GM19239 (cell line): ENCODE measurements at regions not wholly inside any gene's neighbourhood (a gene's known extent, or its start where the extent isn't known, plus 50 kb on each side); places are given as distances from the start of the nearest gene placed in this dataset.
A peak's percentile ranks its signal among the peaks of the same experiment; 100 is the strongest.

Experiments used
- DNase-seq: peaks from one replicate; pipeline ENCODE4 v3.0.0; 2011; ENCODE audit warnings: low spot score; ENCODE audit not compliant: insufficient read length
- FAIRE-seq: peaks from 2 replicates; lab custom pipeline; 2011; peaks lifted over from hg19 to GRCh38; lab: Jason Lieb, UNC

GRCh38 chr7:16975712-16976111 lies 93.9 kb upstream of the AGR3 start:
- DNase-seq = no peak
- peak; percentile 54 for FAIRE-seq

GRCh38 chr7:16978358-16979244 lies 96.8 kb upstream of the AGR3 start:
- no peak for FAIRE-seq

DNA sequence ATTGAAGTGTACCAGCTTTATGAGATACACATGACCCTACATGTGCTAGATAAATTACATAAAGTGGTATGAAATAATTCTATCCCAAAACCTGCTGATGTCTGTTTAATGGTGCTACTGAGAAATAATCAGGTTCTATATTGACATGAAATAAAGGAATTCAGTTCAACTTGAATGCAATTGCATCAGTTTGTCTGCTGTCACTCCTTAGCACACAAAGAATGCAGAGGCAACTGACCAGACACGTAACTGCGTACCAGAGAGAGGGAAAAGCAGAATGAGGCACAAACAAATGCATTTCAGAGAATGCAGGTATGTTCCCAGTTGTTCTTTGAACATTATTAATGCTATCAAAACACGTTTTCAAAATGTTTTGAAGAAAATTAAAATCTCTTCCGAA lies 98.8 kb upstream of the AGR3 start:
- FAIRE-seq = no peak
- no peak for DNase-seq

More at GRCh38 chr7:16978358-16979244, 96.8 kb upstream of the AGR3 start:
- no peak for DNase-seq

- FAIRE-seq (peak; percentile 79), DNase-seq (no peak)
These were observed 101.0 kb upstream of the AGR3 start for GRCh38 chr7:16982640-16983350.

DNA sequence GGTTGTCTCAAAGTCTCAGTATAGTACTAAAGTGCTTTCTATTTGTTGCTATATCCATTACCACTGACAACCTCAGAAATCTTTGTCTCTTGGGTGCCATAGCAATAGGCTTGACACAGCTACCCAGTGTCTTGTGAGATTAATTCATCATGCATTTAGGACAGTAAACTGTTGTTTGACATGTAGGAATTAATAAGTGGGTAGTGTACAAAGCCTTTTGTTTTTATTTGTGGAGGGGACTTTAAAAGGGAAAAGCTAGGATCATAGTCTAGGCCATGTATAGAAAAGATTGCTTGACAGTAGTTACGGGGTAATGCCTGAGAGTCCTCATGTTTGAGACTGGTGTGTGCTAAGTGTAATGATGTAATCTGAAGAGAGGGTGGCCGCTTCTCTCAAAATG lies 102.6 kb upstream of the AGR3 start:
- FAIRE-seq = peak; percentile 42
- DNase-seq = no peak

DNA sequence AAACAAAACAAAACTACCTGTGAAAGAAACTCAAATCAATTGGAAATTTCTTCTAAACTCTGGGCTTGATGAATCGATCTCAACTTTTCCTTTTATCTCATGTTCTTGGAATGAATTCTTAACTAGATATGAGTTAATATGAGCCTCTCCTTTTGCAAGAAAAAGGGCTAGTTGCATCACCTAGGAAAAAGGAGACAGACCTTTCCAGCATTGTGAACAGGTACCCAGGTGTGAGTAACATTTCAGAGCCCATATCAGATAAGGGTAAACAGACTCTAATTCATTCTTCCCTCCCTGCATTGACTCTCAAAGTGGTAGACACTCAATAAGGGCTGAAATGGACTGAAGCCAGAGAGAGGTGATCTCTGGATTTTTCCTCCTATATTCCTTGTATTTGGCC lies 103.8 kb upstream of the AGR3 start:
- DNase-seq (no peak), FAIRE-seq (no peak)

- DNase-seq = no peak
- FAIRE-seq = no peak
These were observed 105.0 kb upstream of the AGR3 start for GRCh38 chr7:16986755-16987154.

DNA sequence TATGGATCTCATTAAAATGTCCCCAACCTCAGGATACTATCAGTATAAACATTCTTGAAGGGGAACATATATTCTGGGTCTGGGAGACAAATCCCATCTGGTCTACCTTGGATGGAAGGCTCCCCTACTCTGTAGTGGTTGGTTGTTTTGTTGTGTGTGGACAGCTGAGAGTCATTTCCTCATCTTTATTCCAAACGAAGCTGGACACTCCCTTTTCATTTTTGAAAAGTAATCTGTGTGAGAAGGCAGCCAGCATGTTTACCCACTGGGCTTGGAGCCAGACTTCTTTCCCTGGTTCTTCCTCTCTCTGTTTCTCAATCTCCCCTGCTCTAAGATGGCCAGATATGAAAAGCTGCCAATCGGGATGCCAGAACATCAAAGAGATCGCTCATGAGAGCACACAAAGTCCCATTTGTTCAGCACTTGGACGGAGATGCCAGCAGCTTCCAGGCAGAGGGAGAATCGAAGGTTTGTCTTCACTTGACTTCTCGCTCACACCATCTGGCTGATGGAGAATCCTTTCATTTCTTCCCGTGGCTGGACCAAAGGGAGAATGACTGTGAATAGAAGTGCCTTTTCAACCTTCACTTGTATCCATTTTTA lies 108.1 kb upstream of the AGR3 start:
- FAIRE-seq = no peak
- DNase-seq = no peak

GRCh38 chr7:16991551-16991950 lies 109.8 kb upstream of the AGR3 start:
- FAIRE-seq (no peak), DNase-seq (no peak)

DNA sequence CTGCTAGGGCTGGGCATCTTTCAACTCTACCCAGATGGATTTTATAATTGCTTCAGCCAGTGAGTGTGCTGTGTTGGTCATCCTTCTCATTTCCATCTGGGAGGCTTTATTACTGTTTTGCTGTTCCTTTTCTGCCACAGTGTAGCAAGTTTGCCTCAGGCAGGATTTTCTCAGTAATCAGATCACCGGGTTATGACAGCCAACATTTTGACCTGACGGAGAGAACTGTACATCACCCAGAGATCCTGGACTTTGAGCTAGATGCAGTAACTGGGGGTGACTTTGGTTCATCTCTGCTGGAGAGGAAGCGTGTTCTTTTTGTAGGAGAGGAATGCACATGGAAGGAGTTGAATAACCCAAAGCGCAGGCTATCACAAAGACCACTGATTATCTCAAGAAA lies 111.8 kb upstream of the AGR3 start:
- no peak for DNase-seq
- no peak for FAIRE-seq

DNA sequence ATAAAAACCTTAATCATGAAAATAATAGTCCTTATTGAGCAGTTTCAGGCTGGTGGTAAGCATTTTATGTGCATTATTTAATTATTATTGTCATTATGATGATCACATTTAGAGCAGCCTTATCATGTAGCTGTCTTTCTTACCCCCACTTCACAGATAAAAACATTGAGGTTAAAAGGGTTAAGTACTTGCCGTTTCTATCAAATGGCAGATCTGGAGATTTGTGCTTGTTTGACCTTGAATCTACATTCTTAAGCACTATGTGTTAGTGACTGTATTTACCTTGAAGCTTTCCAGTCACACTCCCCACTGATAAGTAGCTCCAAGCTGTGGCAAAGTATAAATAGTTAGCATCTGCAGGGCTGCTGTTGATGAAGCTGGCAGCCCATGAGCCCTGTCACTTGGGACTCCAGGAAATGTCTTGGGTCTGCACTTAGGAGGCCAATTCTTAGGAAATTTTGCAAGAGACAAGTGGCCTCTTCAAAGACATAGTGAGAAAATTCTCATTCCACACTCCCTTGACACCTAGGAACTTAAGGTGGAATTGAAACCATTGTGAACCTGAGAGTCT lies 116.8 kb upstream of the AGR3 start:
- DNase-seq (no peak), FAIRE-seq (no peak)

- no peak for DNase-seq
- no peak for FAIRE-seq
These were observed 117.9 kb upstream of the AGR3 start for GRCh38 chr7:16999541-17000267.

GRCh38 chr7:17005271-17005670 lies 123.5 kb upstream of the AGR3 start:
- DNase-seq (no peak), FAIRE-seq (no peak)

DNA sequence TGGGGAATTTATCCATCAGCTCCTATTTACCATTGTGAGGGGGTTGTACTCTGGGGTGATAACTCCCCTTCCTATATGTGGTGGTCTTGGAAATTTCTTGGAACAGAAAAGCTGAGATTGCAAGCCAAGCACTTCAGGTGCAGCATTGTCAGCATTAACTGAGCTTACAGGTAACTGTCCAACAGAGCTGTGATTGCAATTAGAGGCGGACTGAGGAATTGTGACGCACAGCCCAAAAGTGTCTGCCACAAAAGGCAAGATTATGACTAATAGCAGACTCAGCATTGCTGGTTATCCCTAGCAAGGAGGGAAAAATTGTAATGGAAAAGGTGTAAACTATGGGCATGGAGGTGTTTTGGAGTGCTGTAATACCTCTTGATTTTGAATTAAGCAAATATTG lies 126.1 kb upstream of the AGR3 start:
- DNase-seq (no peak), FAIRE-seq (no peak)

DNA sequence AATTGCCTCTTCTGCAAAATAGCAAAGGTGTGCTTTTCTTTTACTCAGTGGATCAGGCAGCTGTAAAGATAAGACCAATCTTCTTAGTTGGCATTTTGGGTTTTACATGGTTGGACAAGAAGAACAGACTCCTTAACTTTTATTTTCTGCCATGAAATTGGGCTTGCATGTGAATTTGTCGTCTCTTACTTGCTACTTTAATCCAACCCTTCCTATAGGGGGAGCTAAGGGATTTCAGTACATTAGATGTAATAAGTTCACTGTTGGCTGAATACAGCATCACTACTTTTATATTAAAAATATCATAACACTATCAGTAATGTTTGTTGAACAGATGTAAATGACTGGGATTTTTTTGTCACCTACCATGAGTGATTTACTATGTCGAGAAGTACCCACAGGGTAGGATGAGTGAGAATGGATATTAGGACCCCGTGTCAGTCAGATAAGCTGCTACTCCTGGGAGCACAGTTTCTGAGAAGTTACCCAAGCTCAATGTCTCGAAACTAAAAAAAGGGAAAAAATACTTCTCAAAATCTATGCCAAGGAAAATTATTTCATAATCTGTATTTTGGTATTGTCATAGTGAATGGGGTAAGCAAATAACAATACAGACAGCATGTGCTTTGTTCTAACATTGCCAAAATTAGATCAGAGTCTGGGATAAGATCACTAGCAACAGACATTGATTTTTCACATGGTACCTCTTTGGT lies 127.4 kb upstream of the AGR3 start:
- DNase-seq (no peak), FAIRE-seq (no peak)

DNA sequence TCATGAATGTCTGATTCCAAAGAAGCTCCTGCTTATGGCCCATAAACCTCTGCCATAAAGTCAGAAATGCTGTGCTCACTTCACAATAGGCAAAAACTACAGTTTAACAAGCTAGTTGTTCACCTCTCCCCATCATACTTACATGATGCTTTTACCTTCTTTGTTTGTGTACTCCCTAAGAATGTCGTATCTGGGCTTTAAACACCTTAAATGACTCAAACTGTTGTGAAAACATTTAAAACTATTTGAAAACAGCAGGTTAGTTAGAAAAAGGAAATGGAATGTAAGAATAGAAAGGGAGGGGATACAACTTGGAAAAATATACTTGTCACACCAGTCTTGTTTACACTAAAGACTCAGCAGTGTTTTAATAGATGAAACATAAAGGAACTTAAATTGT lies 128.2 kb upstream of the AGR3 start:
- DNase-seq = no peak
- FAIRE-seq = no peak

DNA sequence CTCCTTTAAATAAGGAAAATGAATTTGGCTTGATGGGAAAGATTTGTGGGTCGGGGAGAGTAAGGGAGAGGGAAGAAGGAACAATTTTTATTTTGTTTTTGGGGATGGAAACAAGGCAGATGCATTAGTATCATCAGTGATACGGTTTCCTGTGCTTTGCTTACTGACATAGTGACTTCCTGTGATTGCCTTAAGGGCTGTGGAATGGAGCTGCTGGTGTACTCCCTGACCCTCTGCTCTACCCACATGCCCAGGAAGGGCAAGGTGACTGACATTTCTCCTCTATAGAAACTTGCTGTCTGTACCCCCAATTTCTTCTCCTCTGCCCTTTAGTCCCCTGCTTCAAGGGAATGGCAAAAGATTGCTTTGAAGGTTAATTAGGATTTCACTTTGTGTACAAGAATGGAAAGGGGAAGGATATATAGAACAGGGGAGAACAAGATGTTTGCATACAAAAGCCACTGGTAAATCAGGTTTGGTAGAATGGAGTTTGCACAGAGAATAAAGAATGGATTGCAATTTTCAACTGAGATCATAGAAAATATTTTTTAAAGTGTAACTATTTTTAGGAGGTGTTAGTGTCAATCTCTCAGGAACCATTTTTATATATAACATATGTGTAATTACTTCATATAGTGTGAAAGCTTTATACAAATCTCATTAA lies 129.0 kb upstream of the AGR3 start:
- FAIRE-seq = peak; percentile 79

GRCh38 chr7:17013204-17013603 lies 131.4 kb upstream of the AGR3 start:
- DNase-seq (no peak), FAIRE-seq (no peak)

More for the DNA sequence above, 129.0 kb upstream of the AGR3 start:
- no peak for DNase-seq

DNA sequence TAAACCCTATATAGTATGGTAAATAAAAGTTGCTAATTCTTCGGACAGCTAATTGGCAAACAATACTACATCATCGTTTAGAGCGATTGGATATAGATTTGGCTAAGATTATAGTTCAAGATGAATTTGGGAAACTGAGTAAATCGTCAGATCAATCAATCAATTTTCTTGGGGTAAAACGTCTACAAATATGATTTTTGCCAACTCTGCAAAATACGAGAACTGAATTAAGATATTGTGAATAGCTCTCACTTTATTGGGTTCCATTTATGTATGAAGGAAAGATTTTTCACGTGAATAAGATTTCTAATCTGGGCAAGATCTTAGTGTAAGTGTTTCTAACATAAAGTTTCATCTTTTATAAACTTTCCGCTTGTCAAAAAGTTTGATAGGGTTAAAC lies 132.9 kb upstream of the AGR3 start:
- DNase-seq (no peak), FAIRE-seq (no peak)
